ENCODE measurements at regions not wholly inside any gene's neighbourhood (a gene's known extent, or its start where the extent isn't known, plus 50 kb on each side); places are given as distances from the start of the nearest gene placed in this dataset.

DNA sequence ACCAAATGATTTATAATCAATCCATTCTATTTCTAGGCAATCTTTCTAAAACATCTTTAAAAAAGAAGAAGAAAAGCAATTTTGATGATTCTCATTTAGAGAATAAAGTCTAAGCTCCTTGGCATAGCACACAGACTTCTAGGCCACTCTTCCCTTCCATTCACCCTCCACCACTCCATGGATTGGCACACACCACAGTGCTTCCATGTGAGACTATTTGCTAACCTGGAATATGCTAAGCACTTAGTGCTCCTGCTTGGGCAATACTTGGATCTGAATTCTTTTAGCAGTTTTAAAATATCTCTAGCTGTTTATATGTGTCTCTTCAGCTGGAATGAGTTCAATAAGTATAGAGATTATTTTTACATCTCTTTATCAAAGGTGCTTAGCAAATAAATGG, 177.6 kb upstream of the FBXL7 start:
- TF ChIP-seq EZH2phosphoT487 (IDR thresholded peaks at IDR 0.05; ENCODE audit: low read depth), result no peak
- TF ChIP-seq, protein P1, sequence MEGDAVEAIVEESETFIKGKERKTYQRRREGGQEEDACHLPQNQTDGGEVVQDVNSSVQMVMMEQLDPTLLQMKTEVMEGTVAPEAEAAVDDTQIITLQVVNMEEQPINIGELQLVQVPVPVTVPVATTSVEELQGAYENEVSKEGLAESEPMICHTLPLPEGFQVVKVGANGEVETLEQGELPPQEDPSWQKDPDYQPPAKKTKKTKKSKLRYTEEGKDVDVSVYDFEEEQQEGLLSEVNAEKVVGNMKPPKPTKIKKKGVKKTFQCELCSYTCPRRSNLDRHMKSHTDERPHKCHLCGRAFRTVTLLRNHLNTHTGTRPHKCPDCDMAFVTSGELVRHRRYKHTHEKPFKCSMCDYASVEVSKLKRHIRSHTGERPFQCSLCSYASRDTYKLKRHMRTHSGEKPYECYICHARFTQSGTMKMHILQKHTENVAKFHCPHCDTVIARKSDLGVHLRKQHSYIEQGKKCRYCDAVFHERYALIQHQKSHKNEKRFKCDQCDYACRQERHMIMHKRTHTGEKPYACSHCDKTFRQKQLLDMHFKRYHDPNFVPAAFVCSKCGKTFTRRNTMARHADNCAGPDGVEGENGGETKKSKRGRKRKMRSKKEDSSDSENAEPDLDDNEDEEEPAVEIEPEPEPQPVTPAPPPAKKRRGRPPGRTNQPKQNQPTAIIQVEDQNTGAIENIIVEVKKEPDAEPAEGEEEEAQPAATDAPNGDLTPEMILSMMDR (IDR thresholded peaks at IDR 0.05; ENCODE audit: low read depth, low read length), result no peak
- Histone ChIP-seq H3K9me3 (ENCODE audit: insufficient read depth, low read length) (no peaks in the 10 kb centered on the region), H3K4me1 (ENCODE audit: low read length) (no peaks in the 10 kb centered on the region), H3K27ac (ENCODE audit: low read length) (no peak overlapping the region), H3K4me2 (ENCODE audit: low read length) (no peak overlapping the region), H3K4me3 (ENCODE audit: low read length) (no peak overlapping the region), H3K27me3 (ENCODE audit: low read depth, low read length) (no peaks in the 10 kb centered on the region), H3K79me2 (ENCODE audit: low read length) (no peaks in the 10 kb centered on the region), H3K9ac (ENCODE audit: low read length) (no peak overlapping the region), H4K20me1 (ENCODE audit: insufficient read depth, low read length) (no peaks in the 10 kb centered on the region), H3K36me3 (replicated peaks; ENCODE audit: low read depth, low read length) (no peaks in the 10 kb centered on the region), H2AFZ (ENCODE audit: low read depth, low read length) (no peak overlapping the region)

DNA sequence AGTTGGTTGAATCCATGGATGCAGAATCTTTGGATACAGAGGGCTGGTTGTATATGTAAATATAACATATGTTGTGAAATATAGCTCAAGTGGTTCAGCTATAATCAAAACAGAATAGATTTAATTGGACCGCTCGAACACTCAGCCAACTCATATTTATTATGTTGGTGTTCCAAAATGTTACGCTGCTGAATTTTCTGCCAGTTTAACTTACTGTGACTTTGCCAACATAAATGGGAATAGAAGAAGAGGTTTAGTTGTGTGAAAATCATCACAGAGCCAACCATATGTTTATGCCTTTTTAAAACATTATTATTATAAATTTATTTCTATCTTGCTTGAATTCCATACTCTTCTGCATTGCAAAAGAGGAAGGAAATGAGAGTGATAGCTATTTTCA, 178.2 kb upstream of the FBXL7 start:
- no peak overlapping the region for H3K4me2 ChIP-seq (ENCODE audit: low read length)
- no peak overlapping the region for H3K27ac ChIP-seq (ENCODE audit: low read length)
- no peaks in the 10 kb centered on the region for H3K79me2 ChIP-seq (ENCODE audit: low read length)
- H3K9ac ChIP-seq (ENCODE audit: low read length), result no peak overlapping the region
- no peak for TF ChIP-seq EZH2phosphoT487 (IDR thresholded peaks at IDR 0.05; ENCODE audit: low read depth)
- TF ChIP-seq, protein P1 (IDR thresholded peaks at IDR 0.05; ENCODE audit: low read depth, low read length), result no peak
- no peaks in the 10 kb centered on the region for H3K4me1 ChIP-seq (ENCODE audit: low read length)
- no peaks in the 10 kb centered on the region for H3K36me3 ChIP-seq (replicated peaks; ENCODE audit: low read depth, low read length)
- no peak overlapping the region for H3K4me3 ChIP-seq (ENCODE audit: low read length)
- H2AFZ ChIP-seq (ENCODE audit: low read depth, low read length), result no peak overlapping the region
- H3K9me3 ChIP-seq (ENCODE audit: insufficient read depth, low read length), result no peaks in the 10 kb centered on the region
- no peaks in the 10 kb centered on the region for H4K20me1 ChIP-seq (ENCODE audit: insufficient read depth, low read length)
- no peaks in the 10 kb centered on the region for H3K27me3 ChIP-seq (ENCODE audit: low read depth, low read length)

DNA sequence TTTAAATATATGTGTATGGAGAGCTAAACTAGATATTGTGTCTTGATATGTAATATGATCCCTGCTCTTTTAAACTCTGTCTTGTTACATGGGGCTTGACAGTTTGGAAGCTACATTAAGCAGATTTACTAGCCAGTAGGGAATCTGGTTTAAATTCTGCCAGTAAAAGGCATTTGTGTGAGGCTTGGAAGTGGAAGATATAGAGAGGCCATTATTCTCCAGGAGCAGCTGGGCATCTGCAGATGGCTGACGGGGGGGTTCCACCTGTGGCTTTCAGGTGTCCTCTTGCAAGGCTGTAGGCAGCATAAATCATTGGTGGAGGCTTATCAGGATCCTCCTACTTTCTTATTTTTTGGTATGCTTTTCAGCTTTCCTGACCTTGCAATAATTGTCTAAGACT, 179.1 kb upstream of the FBXL7 start:
- no peak overlapping the region for H3K27ac ChIP-seq (ENCODE audit: low read length)

DNA sequence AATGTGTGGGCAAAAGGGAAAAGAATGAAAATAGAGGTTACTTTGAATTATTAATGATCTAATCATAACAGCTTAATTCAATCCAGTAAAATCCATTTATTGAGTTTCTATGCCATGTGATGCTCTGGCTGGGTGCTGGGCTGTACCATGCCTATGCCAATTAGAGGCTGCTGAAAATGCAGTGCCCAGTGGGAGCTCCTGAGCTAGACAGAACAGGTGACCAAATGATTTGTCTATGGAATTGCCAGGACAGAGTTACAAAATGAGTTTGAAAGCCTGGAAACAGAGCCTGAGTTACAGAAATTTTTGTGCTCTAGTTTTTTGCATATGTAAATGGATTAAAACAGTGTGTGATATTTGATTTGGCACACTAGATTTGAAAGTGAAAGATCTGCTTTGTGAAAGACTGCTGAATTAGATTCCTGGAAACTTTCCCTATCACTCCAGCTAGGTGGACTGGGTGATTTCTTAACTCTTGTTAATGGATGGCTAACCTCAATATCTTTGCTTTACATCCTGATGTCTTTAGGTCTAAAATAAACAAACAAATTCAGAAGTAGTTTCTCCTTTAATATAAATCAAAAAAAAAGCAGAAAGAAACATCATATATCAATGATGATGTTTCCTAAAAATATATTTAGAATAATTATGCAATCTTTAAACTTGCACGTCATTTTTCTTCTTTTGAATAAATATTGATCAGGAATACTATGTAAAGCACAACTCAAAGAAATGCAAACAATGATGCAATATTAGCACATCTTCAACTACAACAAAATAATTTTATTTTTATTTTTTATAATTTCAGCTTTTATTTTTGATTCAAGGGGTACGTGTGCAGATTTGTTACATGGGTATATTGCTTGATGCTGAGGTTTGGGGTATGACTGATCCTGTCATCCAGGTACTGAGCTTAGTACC, 194.8 kb upstream of the FBXL7 start:
- H4K20me1 ChIP-seq (ENCODE audit: insufficient read depth, low read length), result no peaks in the 10 kb centered on the region
- no peaks in the 10 kb centered on the region for H3K9me3 ChIP-seq (ENCODE audit: insufficient read depth, low read length)
- H3K9ac ChIP-seq (ENCODE audit: low read length), result no peak overlapping the region
- no peak overlapping the region for H3K4me3 ChIP-seq (ENCODE audit: low read length)
- no peak overlapping the region for H3K27ac ChIP-seq (ENCODE audit: low read length)
- no peaks in the 10 kb centered on the region for H3K27me3 ChIP-seq (ENCODE audit: low read depth, low read length)
- TF ChIP-seq, protein P1 (IDR thresholded peaks at IDR 0.05; ENCODE audit: low read depth, low read length), result no peak
- no peak for TF ChIP-seq EZH2phosphoT487 (IDR thresholded peaks at IDR 0.05; ENCODE audit: low read depth)
- no peak overlapping the region for H2AFZ ChIP-seq (ENCODE audit: low read depth, low read length)
- no peak overlapping the region for H3K4me2 ChIP-seq (ENCODE audit: low read length)
- no peaks in the 10 kb centered on the region for H3K79me2 ChIP-seq (ENCODE audit: low read length)
- H3K4me1 ChIP-seq (ENCODE audit: low read length), result no peaks in the 10 kb centered on the region
- H3K36me3 ChIP-seq (replicated peaks; ENCODE audit: low read depth, low read length), result no peaks in the 10 kb centered on the region

More for the DNA sequence above, 179.1 kb upstream of the FBXL7 start:
- Histone ChIP-seq H4K20me1 (ENCODE audit: insufficient read depth, low read length) (no peaks in the 10 kb centered on the region), H3K9me3 (ENCODE audit: insufficient read depth, low read length) (no peaks in the 10 kb centered on the region), H3K27me3 (ENCODE audit: low read depth, low read length) (no peaks in the 10 kb centered on the region), H2AFZ (ENCODE audit: low read depth, low read length) (no peak overlapping the region), H3K4me1 (ENCODE audit: low read length) (no peaks in the 10 kb centered on the region), H3K4me2 (ENCODE audit: low read length) (no peak overlapping the region), H3K36me3 (replicated peaks; ENCODE audit: low read depth, low read length) (no peaks in the 10 kb centered on the region), H3K4me3 (ENCODE audit: low read length) (no peak overlapping the region), H3K9ac (ENCODE audit: low read length) (no peak overlapping the region), H3K79me2 (ENCODE audit: low read length) (no peaks in the 10 kb centered on the region)
- TF ChIP-seq, protein P1 (IDR thresholded peaks at IDR 0.05; ENCODE audit: low read depth, low read length), result no peak
- no peak for TF ChIP-seq EZH2phosphoT487 (IDR thresholded peaks at IDR 0.05; ENCODE audit: low read depth)

All from OCI-LY3 (cell line).